HG03045 (cell line): ENCODE measurements at regions not wholly inside any gene's neighbourhood (a gene's known extent, or its start where the extent isn't known, plus 50 kb on each side); places are given as distances from the start of the nearest gene placed in this dataset.
"Not testable (repeated sequence)": the region's sequence is repeated elsewhere in the genome, so short reads cannot be mapped to it uniquely, and the experiment has no call there.

Source experiments
- ATAC-seq: cut with Tn5 transposase; IDR thresholded peaks from one replicate; pipeline ENCODE4 v1.9.1; 2021; ENCODE audit warnings: mild to moderate bottlenecking, moderate library complexity; ENCODE audit not compliant: unreplicated experiment

DNA sequence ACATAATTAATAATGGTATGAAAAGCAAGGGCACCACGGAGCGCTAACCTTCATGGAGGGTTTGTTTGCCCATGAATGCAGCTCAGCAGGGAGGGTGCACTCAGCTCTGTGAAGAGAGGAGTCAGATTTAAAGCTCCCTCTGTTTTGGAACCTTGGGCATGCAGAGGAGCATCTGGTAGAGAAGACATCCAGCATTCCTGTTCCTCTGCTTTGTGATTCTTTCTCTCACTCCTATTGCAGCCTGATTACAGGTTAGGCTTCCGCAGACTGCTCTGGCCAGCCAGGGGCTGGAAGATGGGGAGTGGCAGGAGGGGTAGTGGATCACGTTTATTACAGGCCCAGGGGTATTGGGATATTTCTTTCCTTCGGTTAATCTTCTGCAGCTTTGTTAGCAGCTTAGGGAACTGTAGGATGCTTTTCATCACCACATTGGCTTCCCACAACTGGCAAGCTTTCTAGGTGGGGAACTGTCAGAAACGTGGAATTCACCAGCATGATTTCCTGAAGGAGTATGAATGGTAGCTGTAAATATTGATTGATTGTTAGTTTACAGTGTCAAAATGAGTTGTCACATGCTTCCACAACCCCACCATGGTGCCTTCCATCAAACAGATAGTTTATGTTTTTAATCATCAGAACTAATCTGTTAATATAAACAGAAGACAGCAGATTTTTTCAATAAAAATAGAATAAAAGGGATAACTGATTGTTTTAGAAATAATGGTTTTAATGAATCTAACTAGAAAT lies 201.1 kb downstream of the VAPA start:
- no peak for ATAC-seq

- no peak for ATAC-seq
Observed at GRCh38 chr18:10116574-10116973, 202.8 kb downstream of the VAPA start.

- ATAC-seq: no peak
Observed at GRCh38 chr18:10119528-10119927, 205.7 kb downstream of the VAPA start.

DNA sequence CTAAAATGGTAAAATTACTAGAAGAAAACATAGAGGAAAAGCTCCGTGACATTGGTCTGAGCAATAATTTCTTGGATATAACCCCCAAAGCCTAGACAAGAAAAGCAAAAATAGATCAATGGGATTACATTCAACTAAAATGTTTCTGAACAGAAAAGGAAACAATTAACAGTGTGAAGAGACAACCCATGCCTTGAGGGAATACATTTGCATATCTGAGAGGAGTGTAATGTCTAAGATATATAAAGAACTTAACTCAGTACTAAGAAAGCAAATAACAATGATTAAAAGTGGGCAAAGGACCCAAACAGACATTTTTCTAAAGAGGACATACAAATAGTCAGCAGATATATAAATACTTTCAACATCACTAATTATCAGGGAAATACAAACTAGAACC lies 206.2 kb downstream of the VAPA start:
- no peak for ATAC-seq

DNA sequence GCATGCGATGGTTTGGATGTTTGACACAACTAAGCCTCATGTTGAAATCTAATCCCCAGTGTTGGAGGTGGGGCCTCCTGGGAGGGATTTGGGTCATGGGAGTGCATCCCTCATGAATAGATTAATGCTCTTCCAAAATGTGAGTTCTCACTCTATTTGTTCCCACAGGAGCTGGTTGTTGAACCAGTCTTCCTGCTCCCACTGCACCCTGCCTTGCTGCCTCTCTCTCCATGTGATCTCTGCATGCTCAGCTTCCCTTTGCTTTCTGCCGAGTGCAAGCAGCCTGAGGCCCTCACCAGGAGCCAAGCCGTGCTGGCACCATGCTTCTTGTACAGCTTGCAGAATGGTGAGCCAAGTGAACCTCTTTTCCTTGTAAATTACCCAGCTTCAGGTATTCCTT lies 206.8 kb downstream of the VAPA start:
- no peak for ATAC-seq

DNA sequence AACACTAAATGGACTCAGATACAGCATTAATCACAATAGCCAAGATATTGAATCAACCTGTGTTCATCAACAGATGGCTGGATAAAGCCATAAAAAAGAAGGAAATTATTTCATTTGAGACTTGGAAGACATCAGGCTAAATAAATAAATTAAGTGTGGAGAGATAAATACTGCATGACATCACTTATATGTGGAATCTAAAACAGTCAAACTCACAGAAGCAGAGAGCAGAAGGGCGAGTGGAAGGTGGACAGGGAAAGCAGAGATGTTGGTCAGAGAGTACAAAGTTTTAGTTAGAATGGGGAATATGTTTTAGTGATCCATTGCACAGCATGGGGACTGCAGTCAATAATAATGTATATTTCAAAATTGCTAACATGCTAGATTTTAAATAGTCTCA lies 207.2 kb downstream of the VAPA start:
- ATAC-seq: no peak

DNA sequence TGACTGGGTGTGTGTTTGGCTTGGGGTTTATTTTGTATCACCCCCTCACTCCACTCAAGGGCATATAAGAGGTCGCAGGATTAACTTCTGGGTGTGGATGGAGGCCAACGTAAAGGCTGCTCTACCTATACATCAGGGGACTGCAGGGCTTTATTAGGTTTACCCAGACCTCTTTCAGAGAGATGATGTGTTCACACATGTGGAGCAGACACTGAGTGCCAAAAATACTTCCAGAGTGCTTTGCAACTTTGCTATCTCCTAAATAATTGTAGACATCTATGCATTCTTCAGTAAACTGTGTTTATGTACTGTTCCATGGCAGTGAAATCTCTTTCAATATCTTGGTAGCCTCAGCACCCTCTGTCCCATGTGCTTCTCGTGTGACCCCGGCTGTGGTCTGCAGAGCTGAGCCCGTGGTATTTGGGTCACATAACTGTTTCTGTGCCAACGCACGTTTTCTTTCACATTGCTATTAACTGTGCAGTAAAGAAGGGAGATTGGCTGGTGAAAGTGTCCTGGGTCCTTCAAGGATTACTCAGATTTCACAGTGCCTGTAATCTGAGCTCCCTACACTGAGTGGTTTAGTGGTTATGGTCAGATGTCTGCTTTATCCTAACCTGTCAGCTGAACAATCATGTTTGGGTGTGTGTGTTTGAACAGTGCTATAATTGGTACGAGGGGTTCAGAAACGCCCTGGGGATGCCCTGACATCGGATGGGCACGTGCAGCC lies 208.1 kb downstream of the VAPA start:
- ATAC-seq: no peak

DNA sequence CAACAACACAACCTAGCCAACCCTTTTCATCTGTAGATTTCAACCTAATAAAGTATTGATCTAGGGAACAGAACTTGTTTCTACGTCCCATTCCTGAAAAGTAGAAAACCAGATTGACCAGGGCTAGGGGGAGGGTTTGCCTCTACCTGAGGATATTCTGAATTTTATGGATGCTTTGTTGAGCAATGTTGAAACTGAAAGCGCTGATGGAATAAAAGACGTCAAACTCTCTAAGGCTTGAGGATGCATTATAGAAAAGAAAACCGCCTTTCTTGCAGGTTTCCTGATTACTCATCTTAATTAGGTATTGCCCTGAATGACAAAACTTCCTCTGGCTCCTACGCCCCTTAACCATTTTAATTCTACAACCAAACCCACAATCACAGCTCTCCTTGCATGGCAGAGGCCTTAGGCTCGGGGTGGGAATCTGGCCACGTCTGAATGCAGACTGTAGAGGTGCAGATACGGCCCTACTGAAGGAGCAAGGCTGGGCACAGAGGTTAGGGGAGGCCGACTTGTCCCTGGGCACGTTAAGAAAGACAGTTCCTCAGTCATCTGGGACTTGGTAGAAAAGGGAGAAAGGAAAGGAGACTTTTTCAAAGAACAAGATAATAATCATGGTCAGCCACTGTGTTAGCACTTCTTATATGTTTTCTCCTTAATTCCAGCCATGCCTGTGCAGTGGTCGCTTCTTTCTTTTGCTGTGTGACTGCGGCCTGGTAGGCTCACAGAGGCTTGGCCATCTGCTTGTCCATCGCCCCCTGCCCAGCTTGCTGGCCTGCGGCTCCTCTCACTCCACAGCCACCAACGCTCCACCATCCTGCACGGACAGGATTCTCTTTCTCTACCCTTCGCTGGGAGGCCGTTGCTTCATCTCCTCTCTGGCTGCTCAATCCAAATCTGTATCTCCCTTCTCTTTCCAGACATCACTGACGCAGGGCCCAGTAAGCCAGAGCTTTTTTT lies 209.5 kb downstream of the VAPA start:
- no peak for ATAC-seq

- ATAC-seq: no peak
Observed at GRCh38 chr18:10124071-10124470, 210.3 kb downstream of the VAPA start.

DNA sequence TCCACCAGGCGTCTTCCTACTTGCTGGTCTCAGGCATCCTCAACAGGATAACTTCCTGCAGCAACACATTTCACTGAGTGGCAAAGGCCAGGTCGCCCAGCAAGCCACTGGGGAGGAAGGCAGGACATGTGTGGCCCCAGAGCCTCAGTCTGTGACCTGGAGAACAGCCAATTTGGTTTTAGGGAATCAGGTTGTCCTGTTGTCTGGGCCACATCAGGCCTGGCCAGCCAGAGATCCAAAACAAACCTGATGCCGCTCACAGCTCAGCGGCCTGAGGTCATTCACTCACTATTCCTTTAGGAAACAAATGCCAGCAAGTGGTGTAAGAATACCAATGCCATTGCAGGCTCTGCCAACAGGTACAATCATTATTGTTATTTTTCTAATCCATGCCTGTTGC lies 210.7 kb downstream of the VAPA start:
- ATAC-seq: no peak

DNA sequence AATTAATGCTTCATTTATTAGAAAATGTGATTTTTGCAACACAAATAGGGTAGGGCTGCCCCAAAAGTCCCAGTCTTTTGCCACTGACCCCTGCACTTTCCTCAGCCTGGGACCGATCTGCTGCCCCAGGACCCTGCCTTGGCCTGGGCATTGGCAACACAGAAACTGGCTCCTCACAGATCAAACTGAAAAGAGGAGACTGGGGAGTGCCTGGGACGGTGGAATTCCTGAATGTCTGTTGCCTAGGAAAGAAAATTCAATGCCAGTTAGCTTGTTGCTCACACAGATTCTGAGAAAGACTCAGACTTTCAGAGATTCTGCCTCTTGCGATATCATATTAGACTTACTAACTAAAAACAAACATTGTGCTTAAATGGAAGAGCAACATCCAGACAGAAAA lies 211.2 kb downstream of the VAPA start:
- no peak for ATAC-seq

GRCh38 chr18:10127729-10128128 lies 213.9 kb downstream of the VAPA start:
- no peak for ATAC-seq

DNA sequence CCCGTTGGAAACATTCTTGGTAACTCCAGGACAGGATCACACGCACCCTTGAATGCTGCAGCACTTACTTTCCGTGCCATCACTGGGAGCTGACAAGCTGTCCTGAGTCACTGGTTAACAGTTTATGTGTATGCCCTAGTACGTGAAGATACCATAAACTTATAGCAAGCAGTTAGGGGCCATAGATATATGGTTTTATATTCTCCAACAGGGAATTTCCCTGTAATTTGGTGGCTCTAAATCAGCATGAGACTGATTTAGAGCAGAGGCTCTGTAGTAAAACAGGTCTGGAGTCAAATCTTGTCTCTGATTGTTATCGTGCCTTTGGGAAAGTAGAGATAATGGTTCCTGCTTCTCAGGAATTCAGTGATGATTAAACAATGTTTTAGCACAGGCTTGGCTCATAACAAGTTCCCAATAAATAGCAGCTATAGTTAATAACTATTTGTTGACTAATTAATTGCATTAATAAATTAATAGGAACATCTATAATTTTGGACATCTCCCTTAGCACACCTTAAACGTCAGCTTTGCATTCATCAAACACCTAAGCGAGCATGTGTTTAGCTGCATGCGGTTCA lies 215.2 kb downstream of the VAPA start:
- ATAC-seq: no peak

DNA sequence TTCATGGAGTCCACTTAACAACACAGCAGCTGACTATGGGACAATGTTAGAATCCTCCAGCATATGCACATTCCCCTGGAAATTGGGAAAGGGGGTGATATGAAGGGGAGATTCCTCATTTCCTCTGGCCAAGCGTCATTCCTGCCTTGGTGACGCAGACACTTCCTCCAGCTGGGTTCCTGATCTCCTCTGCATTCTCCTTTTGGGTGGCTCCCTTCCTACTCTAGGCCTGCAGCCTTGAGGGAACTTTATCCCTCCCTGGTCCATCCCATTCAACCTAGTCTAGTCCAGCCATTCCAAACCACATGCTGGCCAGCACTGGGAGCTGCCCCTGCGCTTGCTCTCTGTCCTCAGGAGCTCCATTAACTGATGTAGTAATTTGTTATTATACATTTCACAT lies 216.8 kb downstream of the VAPA start:
- ATAC-seq: no peak

GRCh38 chr18:10131081-10131459 lies 217.3 kb downstream of the VAPA start:
- ATAC-seq: no peak

- ATAC-seq: no peak
Observed at GRCh38 chr18:10131460-10132395, 217.9 kb downstream of the VAPA start.

DNA sequence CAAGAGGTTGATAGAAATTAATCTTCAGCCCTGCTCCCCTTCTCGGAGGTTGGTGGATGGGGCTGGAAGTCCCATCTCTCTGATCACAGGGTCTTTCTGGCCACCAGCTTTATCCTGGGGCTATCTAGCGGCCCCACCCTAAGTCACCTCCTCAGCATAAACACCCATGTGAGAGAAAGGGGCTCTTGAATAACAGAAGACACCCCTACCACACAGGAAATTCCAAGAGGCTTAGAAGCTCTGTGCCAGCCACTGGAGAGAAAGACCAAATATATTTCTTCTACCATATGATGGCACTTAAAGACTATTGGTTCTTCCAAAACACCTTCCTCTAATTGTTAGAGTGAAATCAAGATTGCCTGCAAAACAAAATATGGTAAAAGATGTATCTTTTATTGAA lies 219.7 kb downstream of the VAPA start:
- no peak for ATAC-seq

GRCh38 chr18:10134204-10134603 lies 220.4 kb downstream of the VAPA start:
- no peak for ATAC-seq

DNA sequence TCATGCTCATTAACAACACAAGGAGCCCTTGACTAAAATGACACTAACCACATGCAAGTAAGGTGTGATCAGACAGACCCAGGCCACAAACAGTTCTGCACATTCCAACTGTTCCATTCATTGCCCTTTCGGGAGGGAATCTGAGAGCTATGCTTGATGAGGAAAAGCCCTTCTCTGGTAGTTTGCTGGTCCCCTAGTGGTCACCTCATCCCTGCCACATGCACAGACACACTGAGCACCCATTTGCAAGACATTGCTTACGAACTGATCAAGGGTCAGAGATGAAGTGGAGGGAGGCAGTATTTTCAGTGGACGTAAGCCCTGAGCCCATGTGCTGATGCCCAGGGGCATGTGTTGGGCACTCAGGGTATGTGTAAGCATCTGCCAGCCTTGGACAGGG lies 220.9 kb downstream of the VAPA start:
- ATAC-seq: not testable (repeated sequence)

DNA sequence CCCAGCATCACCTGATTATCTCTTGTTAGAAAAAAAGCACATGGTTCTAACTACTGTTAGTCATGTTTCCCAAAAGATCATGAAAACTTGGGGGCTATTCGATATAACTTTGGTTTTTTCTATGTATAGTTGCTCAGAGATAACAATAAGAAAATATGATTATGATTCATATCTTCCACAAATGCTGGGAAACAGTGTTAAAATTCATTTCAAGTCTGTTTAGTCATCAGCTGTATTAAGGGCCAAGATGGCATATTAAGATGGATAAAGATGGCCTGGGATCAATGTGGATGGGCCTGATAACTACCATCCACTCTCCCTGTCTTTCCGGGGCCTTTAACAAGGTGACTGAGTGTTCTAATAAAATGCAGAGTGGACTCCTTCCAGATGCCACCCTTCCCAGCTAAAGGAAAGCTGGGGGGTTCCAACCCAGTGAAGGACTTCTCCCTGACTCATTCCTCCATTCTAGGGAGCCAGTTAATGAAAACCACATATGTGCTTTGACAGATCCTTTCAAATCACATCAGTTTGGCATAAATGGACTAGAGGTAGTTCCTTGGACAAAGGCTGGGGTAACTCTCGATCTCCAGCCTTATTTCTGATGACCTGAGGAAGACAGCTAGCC lies 221.6 kb downstream of the VAPA start:
- no peak for ATAC-seq
